ENCODE measurements at regions not wholly inside any gene's neighbourhood (a gene's known extent, or its start where the extent isn't known, plus 50 kb on each side); places are given as distances from the start of the nearest gene placed in this dataset.
A peak's percentile ranks its signal among the peaks of the same experiment; 100 is the strongest.

DNA sequence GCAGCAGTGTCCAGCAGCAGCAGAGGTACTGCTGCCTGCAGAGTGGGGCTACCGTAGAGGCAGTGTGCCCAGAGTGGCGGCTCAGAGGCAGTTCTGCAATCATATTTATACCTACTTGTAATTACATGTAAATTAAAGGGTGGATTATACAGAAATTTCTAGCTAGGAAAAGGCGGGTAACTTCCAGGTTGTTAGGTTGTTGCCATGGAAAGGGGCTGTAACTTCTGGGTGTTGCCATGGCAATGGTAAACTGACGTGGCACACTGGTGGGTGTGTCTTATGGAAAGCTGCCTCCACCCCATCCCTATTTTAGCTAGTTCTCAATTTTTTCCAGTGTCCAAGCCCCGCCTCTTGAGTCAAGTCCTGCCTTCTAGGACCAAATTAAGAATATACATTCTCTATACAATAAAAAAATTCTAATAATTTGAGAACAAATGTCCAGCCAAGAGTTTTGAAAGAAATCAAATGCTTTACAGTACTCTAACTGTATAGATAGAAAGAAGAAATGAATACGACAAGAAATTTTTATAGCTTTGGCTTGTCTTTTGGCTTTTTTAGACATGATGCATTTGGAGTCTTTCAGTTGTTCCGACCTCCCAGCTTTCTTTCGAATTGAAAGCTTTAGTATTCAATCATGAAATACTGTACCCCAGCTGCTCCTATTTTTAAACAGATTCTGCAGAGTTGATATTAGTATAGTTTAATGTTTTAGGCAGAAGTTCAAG is 816.6 kb downstream of the DIAPH3 start:
- Histone ChIP-seq H3K27ac (ENCODE audit: low read depth, low read length) (no peak overlapping the region), H3K4me3 (ENCODE audit: low read length in 2 of 2) (no peak overlapping the region), H3K4me1 (ENCODE audit: insufficient read depth, low read length) (no peaks in the 10 kb centered on the region), H3K27me3 (ENCODE audit: insufficient read depth, low read length) (no peaks in the 10 kb centered on the region), H3K9me3 (ENCODE audit: control insufficient read depth in 1 of 2, low read length in 2 of 2) (no peaks in the 10 kb centered on the region), H3K36me3 (ENCODE audit: insufficient read depth, low read length) (no peaks in the 10 kb centered on the region)
- ChIA-PET POLR2A (ENCODE audit: partially characterized antibody) (no interaction called here), CTCF (ENCODE audit: partially characterized antibody) (no interaction called here)
- H3K9me3 Mint-ChIP-seq = no peaks in the 10 kb centered on the region
- intact Hi-C loops (cut with micrococcal nuclease) = no loop called here
- no peak for DNase-seq
- peaks cover 2 to 3% of the 10 kb centered on the region in 2 donors for H3K27me3 Mint-ChIP-seq
- H3K4me1 Mint-ChIP-seq = no peaks in the 10 kb centered on the region
- H3K36me3 Mint-ChIP-seq = no peaks in the 10 kb centered on the region
- peak overlapping the region in 1 of 7 donors; percentile 16 for H3K27ac Mint-ChIP-seq
- no peak overlapping the region for H3K4me3 Mint-ChIP-seq

DNA sequence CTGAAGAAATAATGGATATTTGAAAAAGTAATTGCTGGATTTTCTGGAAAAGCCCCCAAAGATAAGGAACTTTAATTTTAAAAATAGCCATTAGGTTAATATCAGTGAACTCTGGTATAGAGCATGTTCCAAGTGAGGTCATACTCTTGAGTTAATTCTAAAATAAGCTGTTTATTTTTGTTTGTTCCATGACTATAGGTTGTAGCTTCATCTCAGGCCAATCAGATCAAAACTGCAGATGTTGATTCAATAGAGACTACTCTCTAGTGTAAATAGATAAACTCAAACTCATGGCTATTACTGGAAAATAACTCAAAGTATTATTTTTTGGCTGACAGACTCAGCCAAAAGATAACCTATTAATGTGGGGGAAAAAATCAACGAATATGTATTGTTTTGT is 815.1 kb downstream of the DIAPH3 start:
- intact Hi-C loops (cut with micrococcal nuclease) = no loop called here
- H3K27ac Mint-ChIP-seq = no peak overlapping the region
- H3K4me1 ChIP-seq (ENCODE audit: insufficient read depth, low read length) = no peaks in the 10 kb centered on the region
- CTCF ChIA-PET (ENCODE audit: partially characterized antibody) = no interaction called here
- no peak for DNase-seq
- H3K36me3 ChIP-seq (ENCODE audit: insufficient read depth, low read length) = no peaks in the 10 kb centered on the region
- H3K27me3 Mint-ChIP-seq = peaks cover 2 to 3% of the 10 kb centered on the region in 2 donors
- H3K27ac ChIP-seq (ENCODE audit: low read depth, low read length) = no peak overlapping the region
- H3K36me3 Mint-ChIP-seq = no peaks in the 10 kb centered on the region
- H3K4me1 Mint-ChIP-seq = no peaks in the 10 kb centered on the region
- POLR2A ChIA-PET (ENCODE audit: partially characterized antibody) = no interaction called here
- no peaks in the 10 kb centered on the region for H3K9me3 ChIP-seq (ENCODE audit: control insufficient read depth in 1 of 2, low read length in 2 of 2)
- H3K9me3 Mint-ChIP-seq = no peaks in the 10 kb centered on the region
- H3K4me3 Mint-ChIP-seq = no peak overlapping the region
- no peaks in the 10 kb centered on the region for H3K27me3 ChIP-seq (ENCODE audit: insufficient read depth, low read length)
- no peak overlapping the region for H3K4me3 ChIP-seq (ENCODE audit: low read length in 2 of 2)

DNA sequence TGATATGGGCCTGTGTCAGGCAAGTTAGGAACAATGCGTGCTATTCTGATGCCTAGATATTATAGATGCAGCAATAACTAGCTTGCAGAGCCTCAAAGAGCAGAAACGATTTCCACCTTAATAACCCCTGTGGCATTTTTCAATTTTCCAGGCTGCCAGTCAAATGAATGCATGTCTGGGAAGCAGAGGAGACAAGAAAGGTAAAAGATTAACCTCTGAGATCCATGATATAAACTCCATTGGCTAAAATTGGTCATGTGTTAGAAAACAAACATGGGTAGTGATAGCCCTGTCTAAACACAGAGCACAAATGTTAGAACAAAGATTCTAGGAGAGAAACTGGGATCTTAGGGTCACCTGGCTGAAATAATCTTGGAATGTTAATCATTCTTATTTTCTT is 811.1 kb downstream of the DIAPH3 start:
- Histone ChIP-seq H3K27me3 (ENCODE audit: insufficient read depth, low read length) (no peaks in the 10 kb centered on the region), H3K4me1 (ENCODE audit: insufficient read depth, low read length) (no peaks in the 10 kb centered on the region), H3K9me3 (ENCODE audit: control insufficient read depth in 1 of 2, low read length in 2 of 2) (no peaks in the 10 kb centered on the region), H3K4me3 (ENCODE audit: low read length in 2 of 2) (no peak overlapping the region), H3K36me3 (ENCODE audit: insufficient read depth, low read length) (no peaks in the 10 kb centered on the region), H3K27ac (ENCODE audit: low read depth, low read length) (no peak overlapping the region)
- no peak overlapping the region for H3K4me3 Mint-ChIP-seq
- DNase-seq = no peak
- ChIA-PET POLR2A (ENCODE audit: partially characterized antibody) (no interaction called here), CTCF (ENCODE audit: partially characterized antibody) (no interaction called here)
- no peaks in the 10 kb centered on the region for H3K9me3 Mint-ChIP-seq
- intact Hi-C loops (cut with micrococcal nuclease) = no loop called here
- peaks cover 0 to 2% of the 10 kb centered on the region in 2 donors for H3K27me3 Mint-ChIP-seq
- no peak overlapping the region for H3K27ac Mint-ChIP-seq
- no peaks in the 10 kb centered on the region for H3K36me3 Mint-ChIP-seq
- no peaks in the 10 kb centered on the region for H3K4me1 Mint-ChIP-seq

DNA sequence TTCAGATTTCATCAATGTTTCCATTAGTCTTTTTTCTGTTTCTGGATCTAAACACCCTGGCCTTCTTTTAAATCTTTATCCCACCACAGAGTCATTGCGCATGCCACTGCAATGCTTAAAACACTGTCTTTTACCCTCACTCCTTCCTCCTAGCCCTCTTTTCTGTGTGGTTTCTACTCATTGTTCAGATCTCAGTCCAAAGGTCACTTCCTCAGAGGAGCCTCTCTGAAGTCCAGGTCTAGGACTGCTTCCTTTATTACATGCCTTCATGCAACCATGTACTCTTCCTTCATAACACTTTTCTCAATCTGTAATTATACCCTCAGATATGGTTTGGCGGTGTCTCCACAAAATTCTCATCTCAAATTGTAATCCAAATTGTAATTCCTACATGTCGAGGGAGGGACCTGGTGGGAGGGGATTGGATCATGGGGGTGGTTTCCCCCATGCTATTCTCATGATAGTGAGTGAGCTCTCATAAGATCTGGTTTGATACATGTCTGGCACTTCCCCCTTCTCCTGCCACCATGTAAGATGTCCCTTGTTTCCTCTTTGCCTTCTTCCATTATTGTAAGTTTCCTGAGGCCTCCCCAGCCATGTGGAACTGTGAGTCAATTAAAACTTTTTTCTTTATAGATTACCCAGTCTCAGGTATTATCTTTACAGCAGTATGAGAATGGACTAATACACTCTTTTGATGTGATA is 808.9 kb downstream of the DIAPH3 start:
- Mint-ChIP-seq H3K4me3 (no peak overlapping the region), H3K9me3 (no peaks in the 10 kb centered on the region), H3K36me3 (no peaks in the 10 kb centered on the region), H3K27me3 (peaks cover 0 to 2% of the 10 kb centered on the region in 2 donors), H3K4me1 (no peaks in the 10 kb centered on the region), H3K27ac (no peak overlapping the region)
- no peaks in the 10 kb centered on the region for H3K9me3 ChIP-seq (ENCODE audit: control insufficient read depth in 1 of 2, low read length in 2 of 2)
- CTCF ChIA-PET (ENCODE audit: partially characterized antibody) = no interaction called here
- no peak for DNase-seq
- no peak overlapping the region for H3K4me3 ChIP-seq (ENCODE audit: low read length in 2 of 2)
- no peaks in the 10 kb centered on the region for H3K27me3 ChIP-seq (ENCODE audit: insufficient read depth, low read length)
- no peaks in the 10 kb centered on the region for H3K4me1 ChIP-seq (ENCODE audit: insufficient read depth, low read length)
- no peaks in the 10 kb centered on the region for H3K36me3 ChIP-seq (ENCODE audit: insufficient read depth, low read length)
- POLR2A ChIA-PET (ENCODE audit: partially characterized antibody) = no interaction called here
- H3K27ac ChIP-seq (ENCODE audit: low read depth, low read length) = no peak overlapping the region
- intact Hi-C loops (cut with micrococcal nuclease) = no loop called here

DNA sequence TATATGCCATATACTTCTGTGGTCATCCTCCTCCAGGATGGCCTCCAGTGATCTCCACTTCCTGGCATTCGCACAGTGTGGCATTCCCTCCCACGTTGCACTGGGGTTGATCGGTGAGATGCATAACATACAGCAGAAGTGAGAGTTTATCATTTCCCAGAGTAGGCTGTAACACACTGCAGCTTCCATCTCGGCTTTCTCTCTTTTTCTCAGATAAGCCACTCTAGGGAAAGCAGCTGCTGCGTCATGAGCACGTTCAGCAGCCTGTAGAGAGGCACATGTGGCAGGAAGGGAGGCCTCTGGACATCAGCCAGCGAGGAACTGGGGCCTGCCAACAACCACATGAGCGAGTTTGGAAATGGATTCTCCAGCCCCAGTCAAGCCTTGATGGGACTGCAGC is 807.1 kb downstream of the DIAPH3 start:
- H3K4me3 Mint-ChIP-seq = no peak overlapping the region
- H3K36me3 ChIP-seq (ENCODE audit: insufficient read depth, low read length) = no peaks in the 10 kb centered on the region
- ChIA-PET CTCF (ENCODE audit: partially characterized antibody) (no interaction called here), POLR2A (ENCODE audit: partially characterized antibody) (no interaction called here)
- no peak overlapping the region for H3K27ac ChIP-seq (ENCODE audit: low read depth, low read length)
- no peaks in the 10 kb centered on the region for H3K9me3 Mint-ChIP-seq
- intact Hi-C loops (cut with micrococcal nuclease) = no loop called here
- no peaks in the 10 kb centered on the region for H3K36me3 Mint-ChIP-seq
- no peaks in the 10 kb centered on the region for H3K27me3 ChIP-seq (ENCODE audit: insufficient read depth, low read length)
- no peak overlapping the region for H3K27ac Mint-ChIP-seq
- no peaks in the 10 kb centered on the region for H3K9me3 ChIP-seq (ENCODE audit: control insufficient read depth in 1 of 2, low read length in 2 of 2)
- H3K4me3 ChIP-seq (ENCODE audit: low read length in 2 of 2) = no peak overlapping the region
- no peak for DNase-seq
- H3K27me3 Mint-ChIP-seq = peaks cover 0 to 2% of the 10 kb centered on the region in 2 donors
- no peaks in the 10 kb centered on the region for H3K4me1 ChIP-seq (ENCODE audit: insufficient read depth, low read length)
- H3K4me1 Mint-ChIP-seq = peaks cover 0 to 2% (median under 1%) of the 10 kb centered on the region in 4 donors

DNA sequence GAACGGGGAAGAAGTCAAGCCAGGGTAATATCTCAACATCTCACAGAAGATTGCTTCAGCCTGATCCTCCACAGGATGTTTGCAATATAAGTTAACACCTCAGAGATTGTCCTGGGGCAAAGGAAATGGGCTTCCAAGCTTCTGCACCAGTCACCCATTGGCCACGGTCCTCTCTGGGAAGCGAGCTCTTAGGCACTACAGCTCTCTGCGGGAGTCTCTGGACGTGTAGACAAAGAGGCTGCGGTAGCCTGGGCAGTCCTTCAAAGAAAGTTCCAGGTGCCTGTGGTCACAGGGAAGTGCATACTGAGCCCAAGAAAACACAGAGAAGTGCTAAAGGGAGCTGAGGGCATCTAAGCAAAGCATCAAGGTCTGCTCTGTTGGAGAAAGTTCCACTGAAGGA is 805.7 kb downstream of the DIAPH3 start:
- H3K4me1 Mint-ChIP-seq = peaks cover 0 to 2% (median under 1%) of the 10 kb centered on the region in 4 donors
- CTCF ChIA-PET (ENCODE audit: partially characterized antibody) = no interaction called here
- H3K4me1 ChIP-seq (ENCODE audit: insufficient read depth, low read length) = no peaks in the 10 kb centered on the region
- no peak overlapping the region for H3K27ac ChIP-seq (ENCODE audit: low read depth, low read length)
- no peak overlapping the region for H3K4me3 ChIP-seq (ENCODE audit: low read length in 2 of 2)
- H3K27me3 ChIP-seq (ENCODE audit: insufficient read depth, low read length) = no peaks in the 10 kb centered on the region
- no peaks in the 10 kb centered on the region for H3K36me3 Mint-ChIP-seq
- H3K36me3 ChIP-seq (ENCODE audit: insufficient read depth, low read length) = no peaks in the 10 kb centered on the region
- no peak for DNase-seq
- no peaks in the 10 kb centered on the region for H3K9me3 Mint-ChIP-seq
- H3K27ac Mint-ChIP-seq = peak overlapping the region in 1 of 7 donors; percentile 21
- H3K9me3 ChIP-seq (ENCODE audit: control insufficient read depth in 1 of 2, low read length in 2 of 2) = no peaks in the 10 kb centered on the region
- peaks cover 0 to 2% of the 10 kb centered on the region in 2 donors for H3K27me3 Mint-ChIP-seq
- POLR2A ChIA-PET (ENCODE audit: partially characterized antibody) = no interaction called here
- H3K4me3 Mint-ChIP-seq = no peak overlapping the region
- intact Hi-C loops (cut with micrococcal nuclease) = no loop called here

DNA sequence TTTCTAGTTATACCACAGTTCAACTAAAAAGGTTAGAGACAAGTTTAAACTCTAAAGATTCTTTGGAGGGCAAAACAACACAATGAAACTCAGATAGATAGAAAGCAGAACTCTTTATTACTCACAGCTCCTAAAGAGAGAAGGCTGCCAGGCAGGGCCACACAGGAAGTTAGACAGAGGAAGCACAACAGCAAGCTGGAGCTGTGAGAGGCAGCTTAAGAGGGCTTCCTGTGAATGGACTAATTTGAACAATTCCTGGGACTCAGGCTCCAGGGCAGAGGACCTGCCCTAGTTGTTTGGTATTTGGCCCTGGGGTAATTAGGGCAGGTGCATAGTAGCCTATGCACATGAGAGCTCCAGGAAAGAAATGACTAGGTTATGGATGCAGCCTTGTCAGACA is 803.6 kb downstream of the DIAPH3 start:
- Mint-ChIP-seq H3K36me3 (no peaks in the 10 kb centered on the region), H3K9me3 (no peaks in the 10 kb centered on the region), H3K27me3 (peaks cover 0 to 2% of the 10 kb centered on the region in 2 donors), H3K27ac (no peak overlapping the region), H3K4me1 (peaks cover 0 to 2% (median under 1%) of the 10 kb centered on the region in 4 donors), H3K4me3 (no peak overlapping the region)
- intact Hi-C loops (cut with micrococcal nuclease) = no loop called here
- H3K27me3 ChIP-seq (ENCODE audit: insufficient read depth, low read length) = no peaks in the 10 kb centered on the region
- no peaks in the 10 kb centered on the region for H3K36me3 ChIP-seq (ENCODE audit: insufficient read depth, low read length)
- no peaks in the 10 kb centered on the region for H3K9me3 ChIP-seq (ENCODE audit: control insufficient read depth in 1 of 2, low read length in 2 of 2)
- ChIA-PET CTCF (ENCODE audit: partially characterized antibody) (no interaction called here), POLR2A (ENCODE audit: partially characterized antibody) (no interaction called here)
- no peak overlapping the region for H3K27ac ChIP-seq (ENCODE audit: low read depth, low read length)
- H3K4me3 ChIP-seq (ENCODE audit: low read length in 2 of 2) = no peak overlapping the region
- no peak for DNase-seq
- no peaks in the 10 kb centered on the region for H3K4me1 ChIP-seq (ENCODE audit: insufficient read depth, low read length)

All from CD4-positive, alpha-beta memory T cell (primary cell).